Thyroid gland (tissue), 4 donors: ENCODE measurements at regions not wholly inside any gene's neighbourhood (a gene's known extent, or its start where the extent isn't known, plus 50 kb on each side); places are given as distances from the start of the nearest gene placed in this dataset.

Experiments used
- POLR2A ChIP-seq, 2 donors: fragments of 450-650 bp; IDR thresholded peaks; one replicate each; pipeline ENCODE4 v1.6.1; 2017; ENCODE audit warnings: antibody characterized with exemption in 2 of 2, mild to moderate bottlenecking in 2 of 2, moderate library complexity in 1 of 2
- TF ChIP-seq, protein P1 (sequence below), 6 experiments: fragments of 200-600 bp in 3 of 6; fragments of 450-650 bp in 3 of 6; sonication (generic) in 3 of 6; IDR thresholded peaks; one replicate each; pipeline ENCODE4 v1.5.1; 2016 to 2019; ENCODE audit warnings: antibody characterized with exemption in 6 of 6, mild to moderate bottlenecking in 2 of 6, inconsistent platforms in 1 of 6, moderate library complexity in 1 of 6

DNA sequence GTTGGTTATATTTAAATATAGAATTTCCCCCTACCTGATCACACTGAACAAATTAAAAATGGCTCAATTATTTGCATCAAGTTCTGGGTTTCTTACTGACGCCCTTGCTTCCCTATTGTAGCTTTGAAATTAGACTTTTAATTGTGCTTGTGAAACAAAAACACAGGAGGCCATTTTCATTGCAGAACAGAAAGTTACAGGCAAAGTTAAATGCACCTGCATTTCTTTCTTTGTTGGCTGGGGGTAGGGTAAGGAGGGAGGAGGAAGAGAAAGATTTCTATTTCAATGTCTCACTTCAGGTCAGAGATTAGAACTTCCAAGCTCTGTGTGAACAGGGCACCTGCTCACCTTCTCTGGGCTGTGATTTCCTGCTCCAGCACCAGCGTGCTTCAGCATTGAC, 199.6 kb downstream of the BCL11A start:
- TF ChIP-seq, protein P1, sequence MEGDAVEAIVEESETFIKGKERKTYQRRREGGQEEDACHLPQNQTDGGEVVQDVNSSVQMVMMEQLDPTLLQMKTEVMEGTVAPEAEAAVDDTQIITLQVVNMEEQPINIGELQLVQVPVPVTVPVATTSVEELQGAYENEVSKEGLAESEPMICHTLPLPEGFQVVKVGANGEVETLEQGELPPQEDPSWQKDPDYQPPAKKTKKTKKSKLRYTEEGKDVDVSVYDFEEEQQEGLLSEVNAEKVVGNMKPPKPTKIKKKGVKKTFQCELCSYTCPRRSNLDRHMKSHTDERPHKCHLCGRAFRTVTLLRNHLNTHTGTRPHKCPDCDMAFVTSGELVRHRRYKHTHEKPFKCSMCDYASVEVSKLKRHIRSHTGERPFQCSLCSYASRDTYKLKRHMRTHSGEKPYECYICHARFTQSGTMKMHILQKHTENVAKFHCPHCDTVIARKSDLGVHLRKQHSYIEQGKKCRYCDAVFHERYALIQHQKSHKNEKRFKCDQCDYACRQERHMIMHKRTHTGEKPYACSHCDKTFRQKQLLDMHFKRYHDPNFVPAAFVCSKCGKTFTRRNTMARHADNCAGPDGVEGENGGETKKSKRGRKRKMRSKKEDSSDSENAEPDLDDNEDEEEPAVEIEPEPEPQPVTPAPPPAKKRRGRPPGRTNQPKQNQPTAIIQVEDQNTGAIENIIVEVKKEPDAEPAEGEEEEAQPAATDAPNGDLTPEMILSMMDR (IDR thresholded peaks at IDR 0.05) = no peak
- no peak for TF ChIP-seq POLR2A (IDR thresholded peaks at IDR 0.05)
